H1 (cell line): ENCODE measurements at regions not wholly inside any gene's neighbourhood (a gene's known extent, or its start where the extent isn't known, plus 50 kb on each side); places are given as distances from the start of the nearest gene placed in this dataset.

Source experiments
- CTCF ChIA-PET: fragments of 300-600 bp; sonication (Branson Sonifier 250); formaldehyde crosslinking; loops from one replicate; lab custom pipeline; 2021; ENCODE audit not compliant: partially characterized antibody; lab: Charles Lee
- POLR2A ChIA-PET: fragments of 300-600 bp; sonication (Branson Sonifier 250); formaldehyde crosslinking; loops from one replicate; lab custom pipeline; 2021; ENCODE audit warnings: inconsistent platforms; ENCODE audit not compliant: partially characterized antibody; lab: Charles Lee
- DNase-seq, 2 experiments: peaks; one replicate each; pipeline versions ENCODE4 v3.0.0 to v3.0.0-alpha.2; 2010 to 2022; ENCODE audit warnings: low spot score in 2 of 2, low read depth in 1 of 2, mixed read lengths in 1 of 2
- FAIRE-seq: peaks from 2 replicates; lab custom pipeline; 2011; peaks lifted over from hg19 to GRCh38; lab: Jason Lieb, UNC
- H2AFZ ChIP-seq: 2 replicates; pipeline ENCODE4 v1.8.1; 2012; ENCODE audit warnings: low read length, inconsistent platforms
- H2AK5ac ChIP-seq: 2 replicates; pipeline ENCODE4 v1.6.1; 2013; ENCODE audit warnings: low read depth, low read length
- H2BK120ac ChIP-seq: replicated peaks from 2 replicates; pipeline ENCODE3; 2013; ENCODE audit warnings: low read depth, low read length, inconsistent platforms
- H2BK12ac ChIP-seq: 2 replicates; pipeline ENCODE4 v1.6.1; 2013; ENCODE audit warnings: low read depth, low read length
- H2BK15ac ChIP-seq: 2 replicates; pipeline ENCODE4 v1.6.1; 2013; ENCODE audit warnings: low read length
- H2BK20ac ChIP-seq: 2 replicates; pipeline ENCODE4 v1.6.1; 2013; ENCODE audit warnings: low read length
- H2BK5ac ChIP-seq: 2 replicates; pipeline ENCODE4 v1.6.1; 2013; ENCODE audit warnings: low read depth, low read length
- H3K14ac ChIP-seq: 2 replicates; pipeline ENCODE4 v1.6.1; 2013; ENCODE audit warnings: inconsistent platforms; ENCODE audit not compliant: insufficient read length
- H3K18ac ChIP-seq: 2 replicates; pipeline ENCODE4 v1.6.1; 2013; ENCODE audit warnings: low read length; ENCODE audit errors: extremely low read depth
- H3K23ac ChIP-seq: 2 replicates; pipeline ENCODE4 v1.6.1; 2013; ENCODE audit warnings: inconsistent platforms; ENCODE audit not compliant: insufficient read length
- H3K23me2 ChIP-seq: 2 replicates; pipeline ENCODE4 v1.6.1; 2013; ENCODE audit warnings: low read depth, low read length
- H3K27ac ChIP-seq: 2 replicates; pipeline ENCODE4 v1.6.1; 2011; ENCODE audit warnings: low read depth, low read length, inconsistent platforms
- H3K27me3 ChIP-seq, 4 experiments: replicated peaks in 1 of 4; 1 replicate in 1 of 4; 2 replicates in 3 of 4; pipeline versions ENCODE4 v1.6.1 to v1.8.1; 2011 to 2013; ENCODE audit warnings: low read length in 3 of 4, mild to moderate bottlenecking in 3 of 4, inconsistent platforms in 2 of 4, mixed read lengths in 2 of 4, moderate library complexity in 1 of 4; ENCODE audit not compliant: control insufficient read depth in 3 of 4, insufficient read depth in 3 of 4; ENCODE audit errors: extremely low read depth in 1 of 4
- H3K36me3 ChIP-seq, 4 experiments: 2 replicates each; pipeline versions ENCODE4 v1.6.1 to v1.8.1; 2011 to 2013; ENCODE audit warnings: mild to moderate bottlenecking in 4 of 4, low read length in 3 of 4, moderate library complexity in 2 of 4, control low read depth in 1 of 4, inconsistent platforms in 1 of 4; ENCODE audit not compliant: insufficient read depth in 4 of 4, control insufficient read depth in 2 of 4
- H3K4ac ChIP-seq: replicated peaks from 2 replicates; pipeline ENCODE3; 2013; ENCODE audit warnings: low read length, low read depth, mixed read lengths, inconsistent platforms; ENCODE audit not compliant: insufficient read length
- H3K4me1 ChIP-seq, 4 experiments: replicated peaks in 1 of 4; 1 replicate in 1 of 4; 2 replicates in 3 of 4; pipeline versions ENCODE4 v1.6.1 to v1.8.1; 2011 to 2013; ENCODE audit warnings: low read length in 3 of 4, inconsistent platforms in 2 of 4, mixed read lengths in 1 of 4; ENCODE audit not compliant: insufficient read depth in 4 of 4, control insufficient read depth in 3 of 4
- H3K4me2 ChIP-seq, 2 experiments: 2 replicates each; pipeline versions ENCODE4 v1.6.1 to v1.8.1; 2011 to 2013; ENCODE audit warnings: low read depth in 2 of 2, low read length in 2 of 2, control low read depth in 1 of 2, inconsistent platforms in 1 of 2, mild to moderate bottlenecking in 1 of 2; ENCODE audit not compliant: insufficient read depth in 1 of 2
- H3K4me3 ChIP-seq, 4 experiments: fragments of 200-600, 300-600 bp in 1 of 4; sonication (generic), shearing (Covaris generic), sonication (Bioruptor Twin) in 1 of 4; 2 replicates each; pipeline versions ENCODE4 v1.5.1 to v1.8.1; 2011 to 2016; ENCODE audit warnings: low read length in 4 of 4, low read depth in 3 of 4, control low read depth in 2 of 4, inconsistent platforms in 2 of 4, mild to moderate bottlenecking in 2 of 4, mixed read lengths in 1 of 4, moderate library complexity in 1 of 4; ENCODE audit not compliant: insufficient read depth in 2 of 4; ENCODE audit errors: extremely low read depth in 1 of 4
- H3K56ac ChIP-seq: replicated peaks from 2 replicates; pipeline ENCODE3; 2013; ENCODE audit warnings: low read depth, mild to moderate bottlenecking, mixed read lengths, low read length, inconsistent platforms; ENCODE audit not compliant: insufficient read length
- H3K79me1 ChIP-seq: 2 replicates; pipeline ENCODE4 v1.6.1; 2013; ENCODE audit warnings: low read depth, low read length, control low read depth
- H3K79me2 ChIP-seq, 2 experiments: 2 replicates each; pipeline versions ENCODE4 v1.6.1 to v1.8.1; 2012 to 2013; ENCODE audit warnings: low read length in 2 of 2, mild to moderate bottlenecking in 2 of 2, inconsistent platforms in 1 of 2; ENCODE audit not compliant: insufficient read depth in 2 of 2, control insufficient read depth in 1 of 2
- H3K9ac ChIP-seq, 4 experiments: replicated peaks in 1 of 4; 1 replicate in 1 of 4; 2 replicates in 3 of 4; pipeline versions ENCODE4 v1.6.1 to v1.8.1; 2011 to 2013; ENCODE audit warnings: low read depth in 3 of 4, low read length in 3 of 4, control low read depth in 2 of 4, mild to moderate bottlenecking in 2 of 4, moderate library complexity in 2 of 4, inconsistent platforms in 1 of 4; ENCODE audit errors: extremely low read depth in 1 of 4
- H3K9me3 ChIP-seq, 2 experiments: 2 replicates each; pipeline versions ENCODE4 v1.6.1 to v1.8.1; 2012 to 2013; ENCODE audit warnings: mild to moderate bottlenecking in 2 of 2, moderate library complexity in 2 of 2, control low read depth in 1 of 2, inconsistent platforms in 1 of 2, low read depth in 1 of 2, low read length in 1 of 2, mixed read lengths in 1 of 2; ENCODE audit not compliant: insufficient read depth in 2 of 2
- H4K20me1 ChIP-seq, 2 experiments: replicated peaks in 1 of 2; 2 replicates each; pipeline versions ENCODE3 to v1.8.1; 2011 to 2013; ENCODE audit warnings: inconsistent platforms in 2 of 2, low read length in 2 of 2, mild to moderate bottlenecking in 1 of 2; ENCODE audit not compliant: insufficient read depth in 2 of 2, control insufficient read depth in 1 of 2
- H4K5ac ChIP-seq: 2 replicates; pipeline ENCODE4 v1.6.1; 2013; ENCODE audit warnings: low read length, low read depth, mixed read lengths, inconsistent platforms; ENCODE audit not compliant: insufficient read length
- H4K8ac ChIP-seq: 2 replicates; pipeline ENCODE4 v1.8.0; 2013; ENCODE audit warnings: mild to moderate bottlenecking, moderate library complexity, low read length, inconsistent platforms; ENCODE audit not compliant: insufficient read depth; ENCODE audit errors: extremely low read depth
- H4K91ac ChIP-seq: replicated peaks from 2 replicates; pipeline ENCODE3; 2013; ENCODE audit warnings: low read length, mixed read lengths, inconsistent platforms; ENCODE audit not compliant: insufficient read length
- BCL11A ChIP-seq, 2 experiments: IDR thresholded peaks; one replicate each; pipeline ENCODE4 v1.6.1; 2011; ENCODE audit warnings: low read depth in 2 of 2, low read length in 2 of 2, mild to moderate bottlenecking in 2 of 2
- BRCA1 ChIP-seq: IDR thresholded peaks from 2 replicates; pipeline ENCODE4 v1.6.1; 2012; ENCODE audit warnings: low read depth, low read length, improper control_type of control experiment
- CHD2 ChIP-seq: IDR thresholded peaks from 2 replicates; pipeline ENCODE4 v1.6.1; 2012; ENCODE audit warnings: low read length, improper control_type of control experiment
- EZH2 ChIP-seq: fragments of 200-600 bp; sonication (generic); IDR thresholded peaks from 2 replicates; pipeline ENCODE4 v1.7.1; 2012; ENCODE audit warnings: low read depth, mild to moderate bottlenecking, moderate library complexity, low read length, inconsistent platforms; ENCODE audit not compliant: severe bottlenecking
- GABPA ChIP-seq: IDR thresholded peaks from 2 replicates; pipeline ENCODE4 v1.6.1; 2011; ENCODE audit warnings: mild to moderate bottlenecking, low read length, moderate library complexity, borderline replicate concordance; ENCODE audit not compliant: insufficient read depth
- PHF8 ChIP-seq: fragments of 200-600 bp; sonication (generic); conservative IDR thresholded peaks from 2 replicates; pipeline ENCODE4 v1.7.1; 2012; ENCODE audit warnings: low read depth, mild to moderate bottlenecking, inconsistent platforms, low read length, moderate library complexity
- POU5F1 ChIP-seq: IDR thresholded peaks from 2 replicates; pipeline ENCODE4 v1.6.1; 2011; ENCODE audit warnings: low read depth, mild to moderate bottlenecking, low read length, moderate library complexity
- RFX5 ChIP-seq: IDR thresholded peaks from 2 replicates; pipeline ENCODE4 v1.6.1; 2011; ENCODE audit warnings: low read depth, low read length, improper control_type of control experiment, borderline replicate concordance
- SAP30 ChIP-seq: fragments of 300-600 bp; sonication (generic); IDR thresholded peaks from 2 replicates; pipeline ENCODE4 v1.7.1; 2012; ENCODE audit warnings: low read length, moderate library complexity, mild to moderate bottlenecking, inconsistent platforms; ENCODE audit not compliant: insufficient read depth, insufficient replicate concordance
- SIN3A ChIP-seq, 2 experiments: IDR thresholded peaks in 1 of 2; conservative IDR thresholded peaks in 1 of 2; 2 replicates each; pipeline ENCODE4 v1.6.1; 2011 to 2012; ENCODE audit warnings: low read length in 2 of 2, improper control_type of control experiment in 1 of 2, low read depth in 1 of 2, mild to moderate bottlenecking in 1 of 2
- SP1 ChIP-seq: IDR thresholded peaks from 2 replicates; pipeline ENCODE4 v1.6.1; 2011; ENCODE audit warnings: low read depth, low read length
- SP4 ChIP-seq: IDR thresholded peaks from 2 replicates; pipeline ENCODE4 v1.6.1; 2012; ENCODE audit warnings: low read length, inconsistent platforms
- SUZ12 ChIP-seq: fragments of 200-600 bp; sonication (generic); IDR thresholded peaks from 2 replicates; pipeline ENCODE4 v1.6.1; 2012; ENCODE audit warnings: mild to moderate bottlenecking, inconsistent platforms, low read length, moderate library complexity, mixed read lengths
- TCF12 ChIP-seq: IDR thresholded peaks from 2 replicates; pipeline ENCODE4 v1.6.1; 2011; ENCODE audit warnings: low read depth, mild to moderate bottlenecking, low read length
- ZNF274 ChIP-seq: IDR thresholded peaks from 2 replicates; pipeline ENCODE4 v1.7.0; 2012; ENCODE audit warnings: low read length, borderline replicate concordance; ENCODE audit errors: extremely low read depth
- WGBS, 2 experiments: shearing (Covaris generic) in 1 of 2; methylation state at CpG; one replicate each; pipeline versions ENCODE4 v1.1.6 to v1.1.7; 2013 to 2015; ENCODE audit warnings: low lambda C conversion rate in 2 of 2, mixed read lengths in 2 of 2, inconsistent platforms in 1 of 2, low coverage in 1 of 2, missing lambda C conversion rate in 1 of 2; ENCODE audit not compliant: insufficient replicate concordance in 2 of 2, insufficient coverage in 1 of 2, insufficient read length in 1 of 2; ENCODE audit errors: extremely low coverage in 1 of 2, missing lambda C conversion rate in 1 of 2; 5-methylcytosine and 5-hydroxymethylcytosine counted together

GRCh38 chr16:54511222-54511731, 224.7 kb upstream of the IRX3 start:
- H2BK20ac ChIP-seq = 0 out of 2 replicates have a peak overlapping the region, but pooled peaks have one; percentile 75
- H3K27me3 ChIP-seq = no peaks in the 10 kb centered on the region
- no peak overlapping the region for H3K23ac ChIP-seq
- no peak overlapping the region for H2BK5ac ChIP-seq
- H2BK15ac ChIP-seq = no peak overlapping the region
- H3K4me3 ChIP-seq = no peak overlapping the region
- no peak overlapping the region for H3K56ac ChIP-seq
- H3K27ac ChIP-seq = no peak overlapping the region
- 80% methylated on average over 3 of the region's 3 CpGs; no CpG with 5 or more reads in 1 of the 2 experiments for WGBS, 2 experiments
- H3K18ac ChIP-seq = no peak overlapping the region
- no peak overlapping the region for H2AK5ac ChIP-seq
- H2BK12ac ChIP-seq = no peak overlapping the region
- H3K14ac ChIP-seq = no peak overlapping the region
- no peak overlapping the region for H3K4me2 ChIP-seq
- no peak overlapping the region for H3K9ac ChIP-seq
- H3K79me2 ChIP-seq = no peaks in the 10 kb centered on the region
- no peaks in the 10 kb centered on the region for H3K79me1 ChIP-seq
- FAIRE-seq (no peak), DNase-seq (no peak)
- peak overlapping the region; percentile 38 for H3K4ac ChIP-seq
- ChIA-PET CTCF (interaction anchor here (0.6 kb wide), 1 partner anchor 442 kb away, joined by 5 read pairs; no protein-coding TSS in a partner anchor), POLR2A (no interaction called here)
- H3K9me3 ChIP-seq = no peaks in the 10 kb centered on the region
- no peak overlapping the region for H2BK120ac ChIP-seq
- H3K36me3 ChIP-seq = no peaks in the 10 kb centered on the region; a peak in 1 of 8 replicates
- H4K91ac ChIP-seq = no peak overlapping the region
- no peak overlapping the region for H4K8ac ChIP-seq
- H3K4me1 ChIP-seq = peaks cover 0 to 16% (median 8%) of the 10 kb centered on the region in 4 experiments; a peak in 4 of 7 replicates
- H4K20me1 ChIP-seq = no peaks in the 10 kb centered on the region
- no peaks in the 10 kb centered on the region for H3K23me2 ChIP-seq
- H4K5ac ChIP-seq = no peak overlapping the region
- no peak overlapping the region for H2AFZ ChIP-seq
- TF ChIP-seq ZNF274 = no peak
- no peak for TF ChIP-seq SAP30
- TF ChIP-seq SP4 = no peak
- no peak for TF ChIP-seq GABPA
- TF ChIP-seq CHD2 = no peak
- TF ChIP-seq BCL11A (IDR thresholded peaks at IDR 0.05; ENCODE audit: low read depth in 2 of 2, low read length in 2 of 2) = no peak
- TF ChIP-seq TCF12 = no peak
- no peak for TF ChIP-seq PHF8
- no peak for TF ChIP-seq SP1
- no peak for TF ChIP-seq BRCA1
- TF ChIP-seq RFX5 = no peak
- TF ChIP-seq EZH2 = no peak
- no peak for TF ChIP-seq SIN3A (conservative IDR thresholded peaks at IDR 0.05 in 1 of 2, IDR thresholded peaks at IDR 0.05 in 1 of 2; ENCODE audit: low read depth in 1 of 2, low read length in 2 of 2)
- no peak for TF ChIP-seq SUZ12
- TF ChIP-seq POU5F1 = no peak
